HG03025 (cell line): ENCODE measurements at regions not wholly inside any gene's neighbourhood (a gene's known extent, or its start where the extent isn't known, plus 50 kb on each side); places are given as distances from the start of the nearest gene placed in this dataset.
"Not testable (repeated sequence)": the region's sequence is repeated elsewhere in the genome, so short reads cannot be mapped to it uniquely, and the experiment has no call there.

ENCODE experiments used
- ATAC-seq: cut with Tn5 transposase; IDR thresholded peaks from one replicate; pipeline ENCODE4 v1.9.1; 2021; ENCODE audit warnings: mild to moderate bottlenecking, moderate library complexity; ENCODE audit not compliant: unreplicated experiment, low FRiP score

- no peak for ATAC-seq
Measured at GRCh38 chr4:27338530-27338929, 477.9 kb downstream of the STIM2 start.

- no peak for ATAC-seq
Measured at GRCh38 chr4:27343411-27343810, 482.8 kb downstream of the STIM2 start.

GRCh38 chr4:27350161-27350560 lies 489.5 kb downstream of the STIM2 start:
- no peak for ATAC-seq

- no peak for ATAC-seq
Measured at GRCh38 chr4:27357283-27357682, 496.6 kb downstream of the STIM2 start.

GRCh38 chr4:27358269-27358668 lies 497.6 kb downstream of the STIM2 start:
- ATAC-seq: no peak

- ATAC-seq: no peak
Measured at GRCh38 chr4:27360131-27360530, 499.5 kb downstream of the STIM2 start.

- ATAC-seq: no peak
Measured at GRCh38 chr4:27360790-27361267, 500.2 kb downstream of the STIM2 start.

- no peak for ATAC-seq
Measured at GRCh38 chr4:27364509-27364908, 503.9 kb downstream of the STIM2 start.

GRCh38 chr4:27366104-27366823 lies 505.6 kb downstream of the STIM2 start:
- ATAC-seq: no peak

- no peak for ATAC-seq
Measured at GRCh38 chr4:27368781-27369180, 508.1 kb downstream of the STIM2 start.

- ATAC-seq: no peak
Measured at GRCh38 chr4:27381815-27382214, 521.2 kb downstream of the STIM2 start.

GRCh38 chr4:27387711-27388110 lies 527.1 kb downstream of the STIM2 start:
- no peak for ATAC-seq

GRCh38 chr4:27397886-27398285 lies 537.2 kb downstream of the STIM2 start:
- no peak for ATAC-seq

- no peak for ATAC-seq
Measured at GRCh38 chr4:27398631-27399310, 538.1 kb downstream of the STIM2 start.

- no peak for ATAC-seq
Measured at GRCh38 chr4:27407616-27408015, 547.0 kb downstream of the STIM2 start.

GRCh38 chr4:27412613-27413012 lies 552.0 kb downstream of the STIM2 start:
- ATAC-seq: no peak

- ATAC-seq: no peak
Measured at GRCh38 chr4:27414887-27415731, 554.5 kb downstream of the STIM2 start.

GRCh38 chr4:27428661-27429060 lies 568.0 kb downstream of the STIM2 start:
- no peak for ATAC-seq

GRCh38 chr4:27429364-27429871 lies 568.8 kb downstream of the STIM2 start:
- no peak for ATAC-seq

- no peak for ATAC-seq
Measured at GRCh38 chr4:27442146-27442545, 581.5 kb downstream of the STIM2 start.

GRCh38 chr4:27442661-27443060 lies 582.0 kb downstream of the STIM2 start:
- ATAC-seq: not testable (repeated sequence)
